Cardiac septum (tissue), 1 donor: ENCODE measurements at regions not wholly inside any gene's neighbourhood (a gene's known extent, or its start where the extent isn't known, plus 50 kb on each side); places are given as distances from the start of the nearest gene placed in this dataset.

ENCODE experiments used
- DNase-seq: peaks from one replicate; pipeline ENCODE4 v3.0.0-alpha.2; 2020; ENCODE audit warnings: low spot score
- intact Hi-C: fragments of 100-400 bp; cut with DNase I; formaldehyde crosslinking; loops from one replicate; pipeline ENCODE4 v1.14.0; 2022
- donor health status: DM: no; HTN: no; CAD: no.

DNA sequence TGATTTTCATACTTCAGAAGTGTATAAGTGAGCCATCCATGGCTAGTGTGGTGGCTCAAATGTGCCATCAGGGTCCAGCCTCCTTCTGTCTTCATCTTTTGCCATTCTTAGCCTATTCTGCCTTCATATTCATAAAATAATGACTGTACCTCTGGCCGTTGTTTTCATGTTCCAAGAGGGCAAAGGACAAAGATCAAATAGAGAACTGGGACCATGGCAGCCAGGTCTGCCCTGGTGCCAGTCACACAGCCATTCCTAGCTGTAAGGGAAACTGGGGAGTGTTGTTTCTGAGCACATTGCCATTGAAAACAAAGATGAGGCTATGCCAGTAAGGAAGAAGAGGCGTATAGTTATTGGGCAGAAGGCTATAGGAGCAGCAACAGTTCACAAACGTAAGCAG lies 518.6 kb downstream of the TFAP2B start:
- no peak for DNase-seq
- intact Hi-C loops: no loop called here

DNA sequence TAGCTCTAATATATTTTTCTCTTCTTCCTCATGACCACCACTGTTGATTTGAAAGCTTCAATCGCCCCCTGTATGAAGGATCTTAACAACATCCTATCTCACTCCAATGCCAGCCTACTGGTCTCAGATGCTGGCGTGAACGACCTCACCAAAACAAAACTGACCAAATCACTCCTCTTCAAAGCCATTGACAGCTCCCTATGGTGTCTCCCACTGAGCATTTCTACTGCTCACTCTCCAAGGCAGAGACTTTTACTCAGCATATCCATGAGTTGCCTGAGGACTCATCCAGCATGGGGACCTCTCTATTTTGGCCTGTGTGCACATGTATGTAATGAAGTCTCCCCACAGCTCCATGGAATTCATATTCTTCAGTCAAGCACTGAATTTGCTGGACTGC lies 520.4 kb downstream of the TFAP2B start:
- DNase-seq: no peak
- intact Hi-C loops: no loop called here

DNA sequence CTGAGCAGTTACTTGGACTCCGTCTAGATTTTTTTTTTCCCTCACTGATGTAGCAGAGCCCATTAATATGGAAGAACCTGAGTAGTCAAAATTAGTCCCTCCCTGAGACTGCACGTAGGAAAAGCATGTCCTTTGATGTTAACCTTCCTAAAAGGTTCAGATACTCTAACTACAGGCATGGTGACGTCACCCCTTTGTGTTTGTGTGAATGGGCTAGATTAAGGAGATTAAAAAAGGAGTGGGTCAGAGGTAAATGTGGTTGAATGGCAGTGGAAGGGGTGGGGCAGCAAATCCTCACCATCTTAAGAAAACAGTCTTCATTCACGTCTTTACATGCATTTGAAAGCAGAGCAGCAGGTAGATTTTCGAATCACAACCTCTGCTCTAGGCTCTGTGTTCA lies 521.1 kb downstream of the TFAP2B start:
- DNase-seq: no peak
- intact Hi-C loops: no loop called here

DNA sequence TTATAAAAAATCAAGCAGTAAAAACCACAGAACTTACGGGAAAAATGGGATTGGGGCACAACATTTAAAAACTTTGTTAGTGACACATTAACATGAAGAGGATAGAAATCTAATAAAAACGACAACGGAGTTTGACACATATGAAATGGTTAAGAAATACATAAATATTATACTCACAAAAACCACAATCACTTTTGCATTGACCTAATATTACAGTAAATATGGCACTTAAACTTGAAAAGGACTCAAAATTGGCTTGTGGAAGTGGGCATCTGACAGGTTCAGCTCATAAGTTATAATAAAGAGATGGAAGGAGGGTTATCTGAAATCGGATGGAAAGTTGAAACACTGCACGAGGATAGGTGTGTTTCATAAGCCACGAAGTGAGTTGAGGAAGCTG lies 523.7 kb downstream of the TFAP2B start:
- intact Hi-C loops: no loop called here
- DNase-seq: no peak

DNA sequence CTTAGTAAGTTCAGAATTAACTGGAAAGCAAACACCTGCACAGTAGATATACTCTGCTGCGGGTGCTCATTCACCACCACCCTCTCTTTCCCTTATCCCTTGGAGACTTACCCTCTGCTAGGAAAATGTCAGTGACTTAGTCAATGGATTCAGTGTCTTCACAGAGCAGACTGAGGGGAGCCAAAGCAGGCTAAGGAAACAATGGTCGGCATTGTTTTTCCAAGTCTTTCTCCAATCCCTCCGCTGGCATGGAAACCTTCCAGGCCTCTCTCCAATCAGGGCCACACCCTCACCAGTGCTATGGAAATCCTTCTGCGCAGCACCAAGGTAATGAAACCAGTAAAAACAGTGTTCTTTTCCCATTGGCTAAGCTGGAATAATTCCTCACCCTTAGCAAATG lies 531.2 kb downstream of the TFAP2B start:
- intact Hi-C loops: no loop called here
- no peak for DNase-seq

DNA sequence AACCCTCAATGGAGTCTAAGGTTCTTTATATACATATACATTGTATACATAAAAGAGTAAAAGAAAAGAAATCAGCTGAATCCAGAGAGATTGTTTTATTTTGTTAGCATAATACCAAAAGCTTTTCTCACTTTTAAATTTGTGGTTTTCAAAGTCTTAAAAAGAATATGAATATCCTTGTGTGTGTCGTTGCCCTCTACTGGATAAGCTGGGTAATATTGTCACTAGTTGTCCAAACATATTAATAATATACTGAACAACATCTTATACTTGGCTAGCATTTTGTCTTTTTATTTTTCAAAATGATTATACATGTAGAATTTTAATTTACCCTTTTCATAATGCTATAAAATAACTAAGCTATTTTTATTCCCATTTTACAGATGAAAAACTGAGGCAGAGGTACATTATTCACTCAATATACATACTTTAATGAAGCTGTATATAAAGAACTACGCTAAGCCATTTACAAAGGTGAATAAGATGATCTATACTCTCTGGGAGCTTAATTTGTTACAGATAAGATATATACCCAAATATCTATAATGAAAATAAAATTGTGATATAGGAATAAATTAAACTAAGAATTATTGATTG lies 531.7 kb downstream of the TFAP2B start:
- intact Hi-C loops: no loop called here

DNA sequence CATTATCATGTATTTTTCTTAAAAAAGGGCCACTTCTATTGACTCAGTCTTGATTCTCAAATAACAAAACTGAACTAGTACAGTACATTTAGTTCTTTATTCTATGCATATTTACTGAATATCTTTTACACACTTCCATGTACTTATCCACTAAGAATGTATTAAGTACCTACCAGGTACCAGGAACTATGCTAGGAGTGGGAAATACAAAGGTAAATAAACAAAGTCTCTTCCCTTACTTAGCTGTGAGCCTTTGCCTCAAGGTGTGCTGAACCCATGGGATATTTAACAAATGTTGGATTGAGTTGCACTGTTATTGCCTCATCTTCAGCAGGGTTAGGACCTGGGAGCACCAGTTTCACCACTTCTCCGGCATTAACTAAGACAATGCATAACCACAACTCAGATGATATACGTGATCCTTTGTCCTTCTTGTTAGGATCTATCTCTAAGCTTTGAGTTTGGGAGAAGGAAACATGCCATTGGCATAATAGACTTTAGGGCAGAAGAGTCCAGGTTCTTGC lies 533.9 kb downstream of the TFAP2B start:
- intact Hi-C loops: no loop called here
- no peak for DNase-seq

More for the DNA sequence above, 531.7 kb downstream of the TFAP2B start:
- no peak for DNase-seq

DNA sequence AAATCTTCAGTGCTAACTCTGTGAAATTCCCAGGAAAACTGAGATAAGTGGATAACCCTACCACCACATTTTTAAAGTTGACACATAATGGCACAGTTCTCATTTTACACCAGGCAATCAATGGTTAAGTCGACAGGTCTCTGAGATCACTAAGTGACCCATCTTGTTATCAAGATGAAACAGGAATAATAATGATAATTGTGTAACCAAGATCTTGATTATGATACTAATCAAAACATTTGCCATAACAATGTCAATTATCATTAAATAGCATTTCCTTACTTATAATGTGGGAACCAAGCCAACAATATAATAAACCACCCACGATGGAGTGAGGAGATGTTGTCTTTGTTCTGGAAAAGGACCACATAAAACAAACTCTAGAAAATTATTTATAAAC lies 541.6 kb downstream of the TFAP2B start:
- intact Hi-C loops: no loop called here
- no peak for DNase-seq

DNA sequence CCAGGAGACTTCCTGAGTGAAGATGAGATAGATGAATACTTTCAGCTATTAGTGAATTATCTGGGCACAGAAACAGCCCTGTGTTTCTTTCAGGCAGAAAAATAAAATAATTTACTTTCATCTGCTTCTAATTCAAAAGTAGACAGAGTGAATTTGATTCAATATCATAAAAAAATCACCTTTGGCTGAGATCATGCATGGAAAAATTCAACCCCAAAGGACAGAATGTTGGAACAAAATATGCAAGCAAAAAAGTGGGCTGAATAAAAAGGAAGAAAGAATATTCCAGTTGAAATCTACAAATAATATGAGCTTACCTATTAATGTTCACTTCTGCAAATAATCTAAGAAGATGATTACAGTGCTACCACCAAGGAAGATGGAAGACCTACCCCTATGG lies 546.9 kb downstream of the TFAP2B start:
- DNase-seq: no peak
- intact Hi-C loops: no loop called here

DNA sequence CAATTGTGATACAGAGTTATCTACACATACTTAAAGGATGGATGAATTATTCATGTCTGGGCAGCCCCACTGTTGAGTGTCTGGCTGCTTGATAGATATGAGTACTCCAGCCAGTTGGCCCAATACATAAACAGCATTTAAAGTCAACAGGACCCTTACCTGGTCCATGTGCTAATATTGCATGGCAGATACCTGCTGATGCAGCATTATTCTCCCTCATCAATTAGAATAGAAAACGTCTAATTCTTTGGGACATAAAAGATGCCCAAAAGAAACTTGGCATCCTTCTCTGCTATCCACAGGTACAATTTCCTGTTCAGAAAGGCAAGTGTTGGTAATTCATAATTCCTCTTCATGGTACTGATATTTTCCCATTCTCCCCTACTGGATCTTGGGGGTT lies 550.8 kb downstream of the TFAP2B start:
- intact Hi-C loops: no loop called here
- no peak for DNase-seq

DNA sequence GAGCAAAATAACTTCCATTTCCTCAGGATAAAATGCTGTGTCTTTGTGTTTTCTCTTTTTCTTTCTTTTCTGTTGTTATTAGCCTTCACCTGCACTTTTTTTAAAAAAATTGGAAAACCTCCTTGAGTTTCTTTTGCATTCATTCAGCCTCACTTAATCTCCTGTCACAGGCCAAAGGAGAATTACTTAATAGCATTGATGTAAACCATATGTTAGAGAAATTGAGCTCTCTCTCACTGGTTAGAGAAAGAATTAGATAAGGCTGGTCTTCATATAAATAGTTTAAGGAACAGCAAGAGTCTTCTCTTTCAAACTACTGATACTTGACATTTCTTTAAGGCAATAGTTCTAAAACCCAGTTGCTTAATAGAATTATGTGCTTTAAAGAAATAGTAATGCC lies 564.2 kb downstream of the TFAP2B start:
- intact Hi-C loops: no loop called here

DNA sequence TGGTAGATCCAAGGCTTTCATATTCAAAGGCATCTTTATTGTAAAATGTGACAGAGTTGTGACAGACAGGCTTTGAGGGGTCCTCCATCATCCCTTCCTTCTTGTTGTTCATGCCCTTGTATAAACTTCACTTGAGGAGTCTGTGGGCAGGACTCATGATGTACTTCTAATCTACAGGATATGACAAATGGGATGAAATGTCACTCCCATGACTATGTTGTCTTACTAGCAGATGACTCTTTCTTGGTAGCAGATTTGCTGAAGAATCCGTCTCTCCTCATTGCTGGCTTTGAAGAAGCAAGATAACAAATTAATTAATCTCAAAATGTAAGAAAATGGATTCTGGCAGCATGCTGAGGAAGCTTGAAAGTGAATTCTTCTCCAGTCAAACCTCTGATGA lies 566.1 kb downstream of the TFAP2B start:
- intact Hi-C loops: no loop called here
- DNase-seq: no peak

More for the DNA sequence above, 564.2 kb downstream of the TFAP2B start:
- DNase-seq: no peak

DNA sequence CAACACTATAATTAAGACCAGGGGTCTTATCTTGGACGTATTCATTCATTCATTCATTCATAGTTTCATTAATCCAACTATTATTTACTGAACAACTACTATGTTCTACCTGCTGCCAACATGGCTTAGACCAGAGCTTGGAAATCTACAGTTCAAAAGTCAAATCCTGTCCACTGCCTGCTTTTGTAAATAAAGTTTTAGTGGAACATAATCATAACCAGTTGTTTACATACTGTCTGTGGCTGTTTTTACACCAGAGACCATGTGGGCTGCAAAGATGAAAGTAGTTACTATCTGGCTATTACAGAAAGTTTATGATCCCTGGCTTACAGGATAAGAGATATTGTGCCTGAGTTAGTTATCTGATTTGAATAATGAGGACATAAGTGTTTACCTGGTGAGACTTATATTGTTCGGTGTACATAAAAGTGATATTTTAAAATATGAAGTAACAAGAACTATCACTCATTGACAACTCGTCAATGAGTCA lies 567.7 kb downstream of the TFAP2B start:
- DNase-seq: no peak
- intact Hi-C loops: no loop called here

DNA sequence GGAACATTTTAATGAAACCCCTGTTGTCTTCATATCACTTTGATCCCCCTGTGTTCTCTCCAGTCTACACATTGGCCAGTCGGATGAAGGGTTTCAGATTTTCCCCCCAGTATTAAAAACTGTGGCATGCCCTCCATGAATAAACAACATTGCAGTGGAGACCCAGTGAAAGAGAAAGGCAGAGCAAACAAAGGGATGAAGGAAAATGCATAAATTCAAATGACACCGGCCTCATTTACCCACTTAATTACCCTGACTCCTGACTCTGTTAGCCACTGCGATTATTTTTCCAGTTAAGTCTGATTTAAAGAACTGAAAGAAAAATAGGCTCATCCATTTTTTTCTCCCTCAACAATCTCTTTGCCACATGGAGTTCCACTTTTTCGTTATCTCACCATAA lies 569.2 kb downstream of the TFAP2B start:
- intact Hi-C loops: no loop called here
- DNase-seq: no peak

DNA sequence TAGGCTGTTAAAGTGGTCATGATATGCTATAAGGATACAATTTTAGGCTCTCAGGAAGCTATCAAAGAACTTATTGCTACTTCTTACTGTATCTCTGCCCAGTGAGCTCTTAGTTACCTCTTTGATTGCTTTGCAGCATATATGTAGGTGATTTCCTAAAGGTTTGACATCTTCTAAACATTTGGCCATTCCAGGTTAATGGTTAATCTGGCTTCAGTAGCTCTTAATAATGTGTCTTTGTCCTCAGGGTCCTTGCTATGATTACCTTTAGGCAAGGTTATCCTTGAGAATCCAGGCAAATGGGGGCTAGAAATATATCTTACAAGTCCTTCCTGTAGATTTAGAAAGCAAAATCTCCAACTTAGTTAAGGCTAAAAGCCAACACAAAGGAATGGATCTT lies 575.4 kb downstream of the TFAP2B start:
- intact Hi-C loops: no loop called here
- DNase-seq: no peak

DNA sequence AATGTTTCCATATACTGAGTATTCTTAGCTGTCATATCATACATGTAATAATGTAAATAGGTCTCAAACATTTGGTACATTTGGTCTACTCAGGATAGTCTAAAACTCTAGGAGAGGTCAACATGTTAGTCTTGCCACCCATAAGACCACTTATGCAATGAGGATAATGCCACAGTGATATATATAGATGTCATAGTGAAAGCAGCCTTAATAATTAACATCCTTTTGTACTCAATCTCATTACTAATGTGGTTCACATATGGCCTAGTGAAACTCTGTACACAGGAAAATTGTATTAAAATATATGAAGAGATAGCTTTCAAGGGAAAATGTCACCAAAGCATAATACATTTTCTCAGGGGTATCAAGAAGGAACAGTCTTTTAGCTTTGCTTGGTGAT lies 577.9 kb downstream of the TFAP2B start:
- no peak for DNase-seq
- intact Hi-C loops: no loop called here

DNA sequence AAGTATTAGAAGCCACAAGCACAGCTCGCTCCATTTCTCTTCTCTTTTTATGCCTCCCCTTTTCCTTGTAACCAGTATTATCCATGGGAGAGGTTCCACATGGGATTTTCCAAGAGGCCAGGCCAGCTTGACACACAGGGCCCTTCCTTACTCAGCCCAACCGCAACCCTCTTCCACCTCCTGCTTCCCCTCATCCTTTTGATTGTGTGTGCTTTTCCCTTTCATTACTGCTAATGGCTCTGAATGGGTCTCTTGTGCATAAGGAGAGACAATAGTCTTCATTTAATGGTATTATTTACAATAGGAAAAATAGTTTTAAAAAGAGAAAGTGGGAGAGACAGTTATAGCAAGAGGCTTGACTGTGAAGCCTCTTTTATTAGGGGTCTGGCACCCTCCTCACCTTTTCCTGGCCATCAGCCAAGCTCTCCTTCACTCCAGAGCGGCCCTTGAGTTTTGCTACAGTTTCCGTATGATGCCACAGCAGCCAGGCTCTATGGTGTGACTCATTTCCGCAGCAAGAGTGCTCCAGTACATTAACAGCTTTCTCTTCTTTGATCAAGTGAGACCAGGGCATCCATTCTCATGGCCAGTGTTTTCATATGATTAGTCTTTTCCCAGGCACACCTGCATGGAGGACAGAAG lies 579.5 kb downstream of the TFAP2B start:
- DNase-seq: no peak
- intact Hi-C loops: no loop called here

DNA sequence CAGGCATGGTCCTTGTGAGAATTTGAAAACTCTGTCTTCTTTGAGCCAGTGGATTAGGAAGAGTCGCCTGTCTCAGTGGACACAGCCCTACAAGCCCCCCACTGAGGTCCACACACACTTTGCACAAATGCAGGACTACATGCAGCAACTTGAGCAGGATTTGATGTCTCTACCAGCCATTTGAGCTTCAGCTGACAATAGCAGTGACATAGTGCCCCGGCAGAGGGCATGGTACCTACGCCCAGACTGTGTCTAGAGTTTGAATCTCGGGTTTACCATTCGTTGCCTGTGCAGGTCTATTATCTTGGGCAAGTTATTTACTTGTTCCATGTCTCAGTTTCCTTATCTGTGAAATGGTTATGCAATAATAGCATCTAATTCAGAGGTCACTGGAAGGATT lies 580.1 kb downstream of the TFAP2B start:
- intact Hi-C loops: no loop called here
- DNase-seq: no peak

DNA sequence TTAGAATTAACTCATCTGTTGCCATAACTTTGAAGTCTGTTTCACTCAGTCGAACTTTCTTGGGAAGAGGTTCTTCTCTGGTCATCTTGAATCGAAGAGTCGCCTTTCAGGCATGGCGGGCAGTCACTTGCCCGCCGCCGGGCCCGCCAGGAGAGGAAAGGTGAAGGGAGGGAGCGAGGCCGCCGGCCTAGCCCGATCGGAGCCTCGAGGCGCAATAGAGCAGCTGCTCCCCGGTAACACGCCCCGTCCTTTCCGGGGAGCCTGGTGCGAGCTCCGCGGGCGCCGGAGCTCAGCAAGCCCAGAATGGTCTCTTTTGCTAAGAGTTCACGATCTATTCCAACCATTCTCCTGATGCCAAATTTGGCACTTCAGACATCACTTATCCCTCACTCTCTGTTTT lies 591.8 kb downstream of the TFAP2B start:
- DNase-seq: no peak
- intact Hi-C loops: no loop called here

DNA sequence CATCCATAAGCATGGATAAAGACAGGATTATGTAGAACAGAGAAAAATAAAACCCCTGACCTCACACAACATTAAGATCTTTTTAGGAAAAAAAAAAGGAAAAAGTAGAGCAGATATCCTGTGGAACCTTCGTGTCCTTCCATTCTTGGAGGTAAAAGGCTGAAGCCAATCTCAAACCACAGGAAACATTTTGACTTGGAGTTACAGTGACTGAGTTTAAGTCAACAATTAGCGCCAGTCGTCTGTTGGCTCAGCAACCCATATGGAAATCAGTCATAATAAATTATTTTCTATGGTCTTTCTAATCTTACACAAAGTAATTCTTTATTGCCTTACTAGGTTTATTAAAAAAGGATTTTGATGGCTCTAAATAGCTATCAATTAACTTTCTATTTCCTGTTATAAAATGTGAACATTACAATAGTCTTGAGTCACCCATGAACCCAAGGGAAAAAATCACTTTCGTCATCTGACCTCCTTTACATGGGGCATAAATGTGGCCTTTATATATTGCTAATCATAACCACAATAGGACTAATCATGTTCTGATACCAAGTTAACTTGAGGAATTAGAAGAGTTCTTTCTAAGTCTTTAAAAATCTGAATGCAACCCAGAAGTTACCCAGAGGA lies 592.9 kb downstream of the TFAP2B start:
- DNase-seq: no peak
- intact Hi-C loops: no loop called here

DNA sequence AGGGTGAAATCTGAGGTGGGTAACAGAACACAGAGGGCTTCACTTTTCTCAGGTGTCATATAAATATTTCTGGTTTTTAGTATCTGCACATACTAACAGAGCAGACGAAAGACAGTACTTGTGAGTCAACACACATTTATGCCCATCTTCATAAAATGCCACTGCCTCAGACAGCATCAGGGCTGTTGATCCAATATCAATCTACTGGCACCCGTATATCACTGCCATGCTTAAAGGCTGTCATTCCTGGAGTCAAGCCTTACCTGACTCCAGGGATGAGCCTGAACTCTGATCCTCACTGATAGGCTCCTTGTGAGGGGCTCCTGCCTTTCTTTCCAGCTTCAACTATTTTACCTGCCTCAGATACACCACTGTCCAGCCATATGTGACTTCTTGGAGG lies 595.7 kb downstream of the TFAP2B start:
- intact Hi-C loops: no loop called here
- DNase-seq: no peak
